Mucosa of gallbladder (tissue), 1 donor: ENCODE measurements at regions not wholly inside any gene's neighbourhood (a gene's known extent, or its start where the extent isn't known, plus 50 kb on each side); places are given as distances from the start of the nearest gene placed in this dataset.

ENCODE experiments used
- DNase-seq: peaks from one replicate; pipeline ENCODE4 v3.0.0-alpha.2; 2020; ENCODE audit warnings: low spot score
- donor health status: DM: no; HTN: no; CAD: no.

GRCh38 chr20:55605594-55605993 lies 399.7 kb downstream of the CBLN4 start:
- no peak for DNase-seq

- DNase-seq: no peak
These were observed 407.8 kb downstream of the CBLN4 start for GRCh38 chr20:55597526-55597925.

- no peak for DNase-seq
These were observed 408.9 kb downstream of the CBLN4 start for GRCh38 chr20:55596431-55596830.

- DNase-seq: no peak
These were observed 412.5 kb downstream of the CBLN4 start for GRCh38 chr20:55592866-55593265.

GRCh38 chr20:55586610-55587009 lies 418.7 kb downstream of the CBLN4 start:
- DNase-seq: no peak

- DNase-seq: no peak
These were observed 420.4 kb downstream of the CBLN4 start for GRCh38 chr20:55584964-55585363.

GRCh38 chr20:55584307-55584706 lies 421.0 kb downstream of the CBLN4 start:
- no peak for DNase-seq

GRCh38 chr20:55583036-55583435 lies 422.3 kb downstream of the CBLN4 start:
- DNase-seq: no peak

- no peak for DNase-seq
These were observed 422.8 kb downstream of the CBLN4 start for GRCh38 chr20:55582498-55582897.

GRCh38 chr20:55581519-55581918 lies 423.8 kb downstream of the CBLN4 start:
- DNase-seq: no peak

GRCh38 chr20:55580475-55580874 lies 424.8 kb downstream of the CBLN4 start:
- no peak for DNase-seq

- DNase-seq: no peak
These were observed 425.5 kb downstream of the CBLN4 start for GRCh38 chr20:55579802-55580201.

- DNase-seq: no peak
These were observed 428.3 kb downstream of the CBLN4 start for GRCh38 chr20:55576981-55577380.

- no peak for DNase-seq
These were observed 436.2 kb downstream of the CBLN4 start for GRCh38 chr20:55569084-55569483.

GRCh38 chr20:55567826-55568225 lies 437.5 kb downstream of the CBLN4 start:
- no peak for DNase-seq

- DNase-seq: no peak
These were observed 440.1 kb downstream of the CBLN4 start for GRCh38 chr20:55565096-55565773.

GRCh38 chr20:55561259-55561658 lies 444.1 kb downstream of the CBLN4 start:
- DNase-seq: no peak

GRCh38 chr20:55557191-55557590 lies 448.1 kb downstream of the CBLN4 start:
- no peak for DNase-seq

GRCh38 chr20:55555075-55555650 lies 450.2 kb downstream of the CBLN4 start:
- no peak for DNase-seq

- no peak for DNase-seq
These were observed 460.7 kb downstream of the CBLN4 start for GRCh38 chr20:55544638-55545037.

GRCh38 chr20:55540486-55540885 lies 464.8 kb downstream of the CBLN4 start:
- DNase-seq: no peak

GRCh38 chr20:55540013-55540412 lies 465.3 kb downstream of the CBLN4 start:
- DNase-seq: no peak

- no peak for DNase-seq
These were observed 466.9 kb downstream of the CBLN4 start for GRCh38 chr20:55538261-55538908.
